Ammon's horn (tissue), 1 donor: ENCODE measurements at regions not wholly inside any gene's neighbourhood (a gene's known extent, or its start where the extent isn't known, plus 50 kb on each side); places are given as distances from the start of the nearest gene placed in this dataset.

ENCODE experiments used
- DNase-seq: peaks from one replicate; pipeline ENCODE4 v3.0.0-alpha.2; 2016; ENCODE audit warnings: low spot score

- DNase-seq: no peak
Measured at GRCh38 chr2:155770516-155770915, 562.0 kb downstream of the NR4A2 start.

- no peak for DNase-seq
Measured at GRCh38 chr2:155766342-155767115, 566.0 kb downstream of the NR4A2 start.

- no peak for DNase-seq
Measured at GRCh38 chr2:155755481-155755880, 577.0 kb downstream of the NR4A2 start.

GRCh38 chr2:155748131-155748530 is 584.4 kb downstream of the NR4A2 start:
- no peak for DNase-seq

- no peak for DNase-seq
Measured at GRCh38 chr2:155747531-155747930, 585.0 kb downstream of the NR4A2 start.

GRCh38 chr2:155733091-155733853 is 599.2 kb downstream of the NR4A2 start:
- DNase-seq: peak; percentile 88

GRCh38 chr2:155730804-155731203 is 601.7 kb downstream of the NR4A2 start:
- no peak for DNase-seq

- no peak for DNase-seq
Measured at GRCh38 chr2:155727187-155727895, 605.2 kb downstream of the NR4A2 start.

- DNase-seq: no peak
Measured at GRCh38 chr2:155722290-155722689, 610.2 kb downstream of the NR4A2 start.

- no peak for DNase-seq
Measured at GRCh38 chr2:155715705-155716104, 616.8 kb downstream of the NR4A2 start.

GRCh38 chr2:155714983-155715382 is 617.5 kb downstream of the NR4A2 start:
- no peak for DNase-seq

GRCh38 chr2:155708071-155708470 is 624.5 kb downstream of the NR4A2 start:
- peak; percentile 68 for DNase-seq

- DNase-seq: no peak
Measured at GRCh38 chr2:155703917-155704316, 628.6 kb downstream of the NR4A2 start.

GRCh38 chr2:155703048-155703447 is 629.5 kb downstream of the NR4A2 start:
- no peak for DNase-seq

- DNase-seq: no peak
Measured at GRCh38 chr2:155701721-155702120, 630.8 kb downstream of the NR4A2 start.

GRCh38 chr2:155696571-155696970 is 636.0 kb downstream of the NR4A2 start:
- DNase-seq: no peak

GRCh38 chr2:155695505-155695904 is 637.0 kb downstream of the NR4A2 start:
- no peak for DNase-seq

- DNase-seq: no peak
Measured at GRCh38 chr2:155692856-155693255, 639.7 kb downstream of the NR4A2 start.

- no peak for DNase-seq
Measured at GRCh38 chr2:155692106-155692505, 640.4 kb downstream of the NR4A2 start.

- peak; percentile 53 for DNase-seq
Measured at GRCh38 chr2:155690785-155691184, 641.7 kb downstream of the NR4A2 start.

GRCh38 chr2:155689791-155690190 is 642.7 kb downstream of the NR4A2 start:
- DNase-seq: peak; percentile 66

- DNase-seq: no peak
Measured at GRCh38 chr2:155687181-155687580, 645.3 kb downstream of the NR4A2 start.

GRCh38 chr2:155679647-155680046 is 652.9 kb downstream of the NR4A2 start:
- no peak for DNase-seq
